ENCODE measurements at regions not wholly inside any gene's neighbourhood (a gene's known extent, or its start where the extent isn't known, plus 50 kb on each side); places are given as distances from the start of the nearest gene placed in this dataset.

DNA sequence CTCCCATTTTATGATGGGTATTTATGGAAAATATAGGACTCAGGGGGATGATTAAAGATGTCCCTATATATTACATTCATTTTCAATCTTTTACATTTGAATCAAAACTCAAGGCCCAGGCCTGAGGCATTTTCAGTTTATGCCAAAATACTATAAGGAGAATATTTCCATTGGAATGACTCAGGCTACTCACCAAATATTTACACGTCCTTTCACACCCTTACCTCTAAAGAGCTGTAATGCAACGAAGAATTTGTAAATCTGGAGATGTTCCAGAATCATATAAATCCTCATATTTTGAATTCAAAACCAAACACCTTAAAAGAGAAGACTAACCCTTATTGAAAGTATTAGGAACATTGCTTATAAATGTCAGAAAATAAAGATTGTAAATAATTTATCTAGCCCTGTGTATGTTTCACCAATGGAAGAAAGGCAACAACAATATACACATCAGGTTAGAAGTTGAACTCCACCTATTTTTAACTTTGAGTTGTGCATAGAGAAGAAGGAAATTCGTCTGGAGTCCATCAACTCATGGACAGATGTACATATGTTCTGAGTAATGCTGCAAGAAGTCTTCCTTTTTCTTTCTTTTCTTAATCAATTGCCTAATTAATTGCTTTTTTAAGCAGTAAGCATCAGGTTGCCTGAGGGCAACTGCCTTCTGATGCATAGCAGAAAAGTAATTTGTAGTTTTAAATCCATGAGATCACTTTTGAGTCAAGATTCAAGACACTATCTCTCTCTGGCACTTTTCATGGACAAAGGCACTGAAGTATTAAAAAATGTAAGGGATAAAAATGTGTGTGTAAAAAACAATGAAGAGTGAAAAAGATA is 579.3 kb upstream of the RGMB start:
- Histone ChIP-seq H3K4me3 (no peak overlapping the region), H3K9me3 (no peaks in the 10 kb centered on the region), H3K27ac (no peak overlapping the region), H3K27me3 (replicated peaks; ENCODE audit: insufficient read depth) (no peaks in the 10 kb centered on the region), H3K4me1 (ENCODE audit: control insufficient read depth in 1 of 2, low read depth in 2 of 2) (no peaks in the 10 kb centered on the region), H3K36me3 (no peaks in the 10 kb centered on the region)
- no peak for TF ChIP-seq CTCF (IDR thresholded peaks at IDR 0.05)
- DNase-seq (ENCODE audit: low spot score) (no peak), ATAC-seq (ENCODE audit: insufficient number of reproducible peaks, low FRiP score, low read depth) (no peak)

- Histone ChIP-seq H3K27ac (no peak overlapping the region), H3K4me1 (ENCODE audit: control insufficient read depth in 1 of 2, low read depth in 2 of 2) (no peaks in the 10 kb centered on the region), H3K36me3 (no peaks in the 10 kb centered on the region), H3K4me3 (no peak overlapping the region), H3K27me3 (replicated peaks; ENCODE audit: insufficient read depth) (no peaks in the 10 kb centered on the region), H3K9me3 (no peaks in the 10 kb centered on the region)
- TF ChIP-seq CTCF (IDR thresholded peaks at IDR 0.05) = no peak
- DNase-seq (ENCODE audit: low spot score) (no peak), ATAC-seq (ENCODE audit: insufficient number of reproducible peaks, low FRiP score, low read depth) (no peak)
These were observed 572.5 kb upstream of the RGMB start for GRCh38 chr5:98200726-98201541.

DNA sequence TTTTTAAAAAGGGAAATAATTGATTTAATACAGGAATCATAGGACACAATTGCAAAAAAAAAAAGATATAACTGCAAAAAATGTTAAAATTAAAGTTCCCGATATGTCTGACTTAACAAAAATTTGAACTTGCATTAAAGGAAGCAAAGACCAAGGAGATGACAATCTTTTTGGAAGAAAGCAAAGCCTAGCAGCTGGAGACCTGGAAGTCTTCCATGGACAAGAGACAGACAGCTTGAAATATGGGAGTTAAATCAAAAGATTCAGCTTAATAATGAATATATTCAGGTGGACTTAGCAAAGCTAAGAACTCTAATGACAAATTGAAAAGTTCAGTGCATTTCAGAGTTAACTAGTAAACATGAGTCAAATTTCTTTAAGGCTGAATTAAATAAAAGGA is 568.7 kb upstream of the RGMB start:
- no peaks in the 10 kb centered on the region for H3K36me3 ChIP-seq
- no peaks in the 10 kb centered on the region for H3K27me3 ChIP-seq (replicated peaks; ENCODE audit: insufficient read depth)
- no peak overlapping the region for H3K4me3 ChIP-seq
- DNase-seq (ENCODE audit: low spot score) (no peak), ATAC-seq (ENCODE audit: insufficient number of reproducible peaks, low FRiP score, low read depth) (no peak)
- no peak for TF ChIP-seq CTCF (IDR thresholded peaks at IDR 0.05)
- no peaks in the 10 kb centered on the region for H3K4me1 ChIP-seq (ENCODE audit: control insufficient read depth in 1 of 2, low read depth in 2 of 2)
- no peak overlapping the region for H3K27ac ChIP-seq
- no peaks in the 10 kb centered on the region for H3K9me3 ChIP-seq

GRCh38 chr5:98205691-98206461 is 567.6 kb upstream of the RGMB start:
- Histone ChIP-seq H3K36me3 (no peaks in the 10 kb centered on the region), H3K27ac (no peak overlapping the region), H3K27me3 (replicated peaks; ENCODE audit: insufficient read depth) (no peaks in the 10 kb centered on the region), H3K4me3 (no peak overlapping the region), H3K4me1 (ENCODE audit: control insufficient read depth in 1 of 2, low read depth in 2 of 2) (no peaks in the 10 kb centered on the region), H3K9me3 (no peaks in the 10 kb centered on the region)
- no peak for DNase-seq (ENCODE audit: low spot score)
- no peak for ATAC-seq (ENCODE audit: insufficient number of reproducible peaks, low FRiP score, low read depth)
- TF ChIP-seq CTCF (IDR thresholded peaks at IDR 0.05) = no peak

- TF ChIP-seq CTCF (IDR thresholded peaks at IDR 0.05) = no peak
- no peaks in the 10 kb centered on the region for H3K27me3 ChIP-seq (replicated peaks; ENCODE audit: insufficient read depth)
- no peak for ATAC-seq (ENCODE audit: insufficient number of reproducible peaks, low FRiP score, low read depth)
- no peak overlapping the region for H3K27ac ChIP-seq
- no peaks in the 10 kb centered on the region for H3K4me1 ChIP-seq (ENCODE audit: control insufficient read depth in 1 of 2, low read depth in 2 of 2)
- no peak for DNase-seq (ENCODE audit: low spot score)
- no peaks in the 10 kb centered on the region for H3K9me3 ChIP-seq
- H3K4me3 ChIP-seq = no peak overlapping the region
- H3K36me3 ChIP-seq = no peaks in the 10 kb centered on the region
These were observed 566.9 kb upstream of the RGMB start for GRCh38 chr5:98206566-98206965.

Measured in thoracic aorta (tissue), 2 donors.